Osteoblast (primary cell): ENCODE measurements at regions not wholly inside any gene's neighbourhood (a gene's known extent, or its start where the extent isn't known, plus 50 kb on each side); places are given as distances from the start of the nearest gene placed in this dataset.

Source experiments
- DNase-seq: peaks from one replicate; pipeline ENCODE4 v3.0.0; 2011; ENCODE audit warnings: low spot score, mixed read lengths; ENCODE audit not compliant: insufficient read length; ENCODE audit errors: missing footprints
- H2AFZ ChIP-seq: 2 replicates; pipeline ENCODE4 v1.6.0; 2011; ENCODE audit warnings: mild to moderate bottlenecking, low read length
- H3K27ac ChIP-seq: 2 replicates; pipeline ENCODE4 v1.5.1; 2011; ENCODE audit warnings: mild to moderate bottlenecking, low read depth, low read length, moderate library complexity
- H3K27me3 ChIP-seq: 2 replicates; pipeline ENCODE4 v1.6.0; 2012; ENCODE audit warnings: mild to moderate bottlenecking, control low read depth, inconsistent platforms, low read length, moderate library complexity; ENCODE audit not compliant: insufficient read depth
- H3K36me3 ChIP-seq: 2 replicates; pipeline ENCODE4 v1.5.1; 2011; ENCODE audit warnings: mild to moderate bottlenecking, low read length, control low read depth, moderate library complexity; ENCODE audit not compliant: insufficient read depth
- H3K4me1 ChIP-seq: 2 replicates; pipeline ENCODE4 v1.5.1; 2011; ENCODE audit warnings: mild to moderate bottlenecking, low read length, control low read depth, moderate library complexity; ENCODE audit not compliant: insufficient read depth
- H3K4me2 ChIP-seq: 2 replicates; pipeline ENCODE4 v1.6.0; 2011; ENCODE audit warnings: mild to moderate bottlenecking, low read length; ENCODE audit not compliant: insufficient read depth
- H3K4me3 ChIP-seq: fragments of 200-600 bp; sonication (generic); 3 replicates; pipeline ENCODE4 v1.5.1; 2012; ENCODE audit warnings: mild to moderate bottlenecking, low read length, inconsistent platforms; ENCODE audit not compliant: insufficient read depth
- H3K79me2 ChIP-seq: 2 replicates; pipeline ENCODE4 v1.6.0; 2012; ENCODE audit warnings: mild to moderate bottlenecking, low read length, control low read depth, inconsistent platforms; ENCODE audit not compliant: insufficient read depth
- H3K9me3 ChIP-seq: 2 replicates; pipeline ENCODE4 v1.5.1; 2011; ENCODE audit warnings: low read depth, low read length, control low read depth
- H4K20me1 ChIP-seq: 2 replicates; pipeline ENCODE4 v1.6.0; 2012; ENCODE audit warnings: mild to moderate bottlenecking, low read length, control low read depth; ENCODE audit not compliant: insufficient read depth
- CTCF ChIP-seq: IDR thresholded peaks from 2 replicates; pipeline ENCODE4 v1.5.1; 2011; ENCODE audit warnings: mild to moderate bottlenecking, low read depth, low read length, moderate library complexity; ENCODE audit errors: extremely low read depth

GRCh38 chr5:25033658-25034057 is 388.9 kb upstream of the CDH10 start:
- Histone ChIP-seq H3K4me2 (no peak overlapping the region), H2AFZ (no peak overlapping the region)
- TF ChIP-seq CTCF = no peak

DNA sequence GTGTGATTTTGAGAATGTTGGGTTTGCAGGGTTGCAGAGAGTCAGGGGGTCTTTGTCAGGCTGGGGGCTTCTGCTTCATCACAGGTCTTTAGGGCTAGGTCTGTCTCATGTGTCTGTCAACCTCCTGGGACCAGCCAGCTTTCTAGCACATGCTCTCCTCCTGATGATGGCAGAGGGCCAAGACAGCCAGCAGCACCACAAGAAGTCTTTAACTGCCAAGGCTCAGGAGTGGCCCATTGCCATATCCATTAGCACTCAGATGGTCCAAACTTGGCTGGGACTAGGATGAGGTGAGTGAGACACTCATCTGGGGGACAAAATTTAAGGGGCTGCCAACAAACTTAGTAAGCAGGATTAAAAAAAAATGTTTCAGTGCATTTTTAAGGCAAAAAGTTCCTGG is 384.2 kb upstream of the CDH10 start:
- no peak for TF ChIP-seq CTCF

More at GRCh38 chr5:25033658-25034057, 388.9 kb upstream of the CDH10 start:
- H3K4me1 ChIP-seq = no peaks in the 10 kb centered on the region
- H4K20me1 ChIP-seq = no peaks in the 10 kb centered on the region
- H3K9me3 ChIP-seq = peaks cover 2% of the 10 kb centered on the region
- no peak overlapping the region for H3K27ac ChIP-seq
- no peak overlapping the region for H3K4me3 ChIP-seq
- no peaks in the 10 kb centered on the region for H3K27me3 ChIP-seq
- no peaks in the 10 kb centered on the region for H3K79me2 ChIP-seq
- no peaks in the 10 kb centered on the region for H3K36me3 ChIP-seq
- DNase-seq = no peak

DNA sequence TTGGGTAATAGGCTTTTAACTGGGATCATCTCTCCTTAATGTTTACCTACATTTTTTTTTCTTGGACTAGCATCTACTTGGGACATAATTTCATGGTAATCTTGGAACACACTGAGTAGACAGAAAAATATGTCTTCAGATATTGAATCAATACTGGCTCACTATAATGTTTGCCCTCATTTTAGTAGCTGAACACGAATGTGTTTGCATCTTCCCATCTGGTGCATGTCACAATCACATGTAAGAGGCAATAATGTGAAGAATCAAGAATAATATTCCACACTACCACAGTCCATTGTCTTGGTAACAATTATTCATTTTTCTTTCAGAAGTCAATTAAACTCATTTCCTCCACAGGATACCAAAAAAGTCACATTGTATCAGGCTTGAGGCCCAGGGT is 382.7 kb upstream of the CDH10 start:
- H3K4me1 ChIP-seq = no peaks in the 10 kb centered on the region
- H4K20me1 ChIP-seq = no peaks in the 10 kb centered on the region
- TF ChIP-seq CTCF = no peak
- H3K27ac ChIP-seq = no peak overlapping the region
- peaks cover 2% of the 10 kb centered on the region for H3K9me3 ChIP-seq
- no peaks in the 10 kb centered on the region for H3K27me3 ChIP-seq
- H2AFZ ChIP-seq = no peak overlapping the region
- no peaks in the 10 kb centered on the region for H3K36me3 ChIP-seq
- peak; percentile 1 for DNase-seq
- no peaks in the 10 kb centered on the region for H3K79me2 ChIP-seq
- no peak overlapping the region for H3K4me3 ChIP-seq
- H3K4me2 ChIP-seq = no peak overlapping the region

More for the DNA sequence above, 384.2 kb upstream of the CDH10 start:
- Histone ChIP-seq H3K9me3 (peaks cover 5% of the 10 kb centered on the region), H3K36me3 (no peaks in the 10 kb centered on the region), H3K27me3 (no peaks in the 10 kb centered on the region), H3K4me3 (no peak overlapping the region), H3K4me1 (no peaks in the 10 kb centered on the region), H4K20me1 (no peaks in the 10 kb centered on the region), H3K4me2 (no peak overlapping the region), H3K79me2 (no peaks in the 10 kb centered on the region), H2AFZ (no peak overlapping the region), H3K27ac (no peak overlapping the region)
- DNase-seq = no peak

DNA sequence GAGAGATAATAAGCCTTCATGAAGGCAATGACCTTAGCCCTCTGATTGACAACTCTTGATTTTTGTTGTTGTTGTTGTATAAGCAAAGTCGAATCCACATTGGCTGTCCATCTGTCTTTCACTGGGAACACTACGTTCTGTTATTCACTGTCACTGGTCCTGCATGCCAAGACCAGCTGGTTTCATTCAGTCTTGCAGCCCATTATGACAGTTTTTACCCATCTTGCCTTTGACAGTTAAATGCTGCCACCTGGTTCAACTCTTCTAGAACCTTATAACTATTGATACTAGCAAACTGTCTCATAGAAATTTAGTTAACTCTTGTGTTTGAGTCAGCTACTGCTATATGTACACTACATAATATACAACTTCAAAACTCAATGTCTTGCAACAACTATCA is 382.3 kb upstream of the CDH10 start:
- peaks cover 2% of the 10 kb centered on the region for H3K9me3 ChIP-seq
- H3K4me2 ChIP-seq = no peak overlapping the region
- no peak for DNase-seq
- H2AFZ ChIP-seq = no peak overlapping the region
- H3K79me2 ChIP-seq = no peaks in the 10 kb centered on the region
- no peaks in the 10 kb centered on the region for H3K4me1 ChIP-seq
- TF ChIP-seq CTCF = no peak
- no peak overlapping the region for H3K27ac ChIP-seq
- H4K20me1 ChIP-seq = no peaks in the 10 kb centered on the region
- H3K4me3 ChIP-seq = no peak overlapping the region
- no peaks in the 10 kb centered on the region for H3K27me3 ChIP-seq
- no peaks in the 10 kb centered on the region for H3K36me3 ChIP-seq
